Adrenal gland (tissue), 5 donors: ENCODE measurements at regions not wholly inside any gene's neighbourhood (a gene's known extent, or its start where the extent isn't known, plus 50 kb on each side); places are given as distances from the start of the nearest gene placed in this dataset.

ENCODE experiments used
- POLR2A ChIP-seq, 2 donors: fragments of 450-650 bp; IDR thresholded peaks; one replicate each; pipeline ENCODE4 v1.6.1; 2017; ENCODE audit warnings: antibody characterized with exemption in 2 of 2, mild to moderate bottlenecking in 2 of 2, moderate library complexity in 1 of 2
- TF ChIP-seq, protein P1 (sequence below), 6 experiments: fragments of 450-650 bp in 4 of 6; fragments of 200-600 bp in 2 of 6; sonication (generic) in 1 of 6; IDR thresholded peaks; 1 replicate in 5 of 6; 2 replicates in 1 of 6; pipeline versions ENCODE4 v1.5.1 to v1.8.0; 2016 to 2021; ENCODE audit warnings: antibody characterized with exemption in 6 of 6, mild to moderate bottlenecking in 2 of 6, moderate library complexity in 1 of 6
- donor health status: DM: no; HTN: no; CAD: no.

DNA sequence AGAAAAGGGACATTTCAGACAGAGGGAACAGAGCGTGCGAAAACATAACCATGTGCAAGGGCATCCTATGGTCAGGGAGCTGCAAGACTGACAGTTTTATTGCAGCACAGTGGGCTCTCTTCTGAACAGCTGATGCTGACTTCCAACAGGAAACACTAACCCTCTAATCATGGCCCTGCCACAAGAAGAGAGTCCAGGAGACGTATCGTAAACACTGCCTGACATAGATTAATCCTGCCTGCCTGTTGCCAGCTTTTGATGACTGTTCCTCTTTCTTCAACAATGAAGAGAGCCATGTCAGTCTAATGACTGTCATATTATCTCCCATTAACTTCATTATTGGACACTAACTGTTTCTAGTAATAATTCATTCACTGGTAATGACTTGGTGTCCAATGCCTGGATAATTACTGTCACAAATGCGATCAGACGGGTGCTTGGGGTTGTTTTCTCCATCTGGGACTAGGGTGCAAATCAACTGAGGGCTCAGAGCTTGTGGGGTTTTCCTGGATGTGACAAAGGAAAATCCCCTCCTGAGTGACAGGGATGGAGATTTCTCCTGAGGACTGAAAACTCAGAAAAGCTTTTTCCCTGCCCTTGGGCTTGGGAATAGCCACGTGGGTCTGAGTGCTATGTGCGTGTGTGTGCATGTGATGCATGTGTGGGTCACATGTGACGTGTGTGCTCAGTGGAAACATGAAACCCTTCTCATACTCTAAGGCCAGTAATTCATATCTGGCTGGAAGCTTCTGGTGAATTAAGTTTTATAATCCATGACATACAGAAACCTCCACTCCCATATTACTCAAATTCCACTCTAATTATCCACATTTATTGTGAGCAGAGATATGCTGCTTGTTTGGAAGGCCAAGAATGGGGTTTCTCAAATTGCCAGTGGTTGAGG, 144.0 kb upstream of the PLXNA2 start:
- TF ChIP-seq, protein P1, sequence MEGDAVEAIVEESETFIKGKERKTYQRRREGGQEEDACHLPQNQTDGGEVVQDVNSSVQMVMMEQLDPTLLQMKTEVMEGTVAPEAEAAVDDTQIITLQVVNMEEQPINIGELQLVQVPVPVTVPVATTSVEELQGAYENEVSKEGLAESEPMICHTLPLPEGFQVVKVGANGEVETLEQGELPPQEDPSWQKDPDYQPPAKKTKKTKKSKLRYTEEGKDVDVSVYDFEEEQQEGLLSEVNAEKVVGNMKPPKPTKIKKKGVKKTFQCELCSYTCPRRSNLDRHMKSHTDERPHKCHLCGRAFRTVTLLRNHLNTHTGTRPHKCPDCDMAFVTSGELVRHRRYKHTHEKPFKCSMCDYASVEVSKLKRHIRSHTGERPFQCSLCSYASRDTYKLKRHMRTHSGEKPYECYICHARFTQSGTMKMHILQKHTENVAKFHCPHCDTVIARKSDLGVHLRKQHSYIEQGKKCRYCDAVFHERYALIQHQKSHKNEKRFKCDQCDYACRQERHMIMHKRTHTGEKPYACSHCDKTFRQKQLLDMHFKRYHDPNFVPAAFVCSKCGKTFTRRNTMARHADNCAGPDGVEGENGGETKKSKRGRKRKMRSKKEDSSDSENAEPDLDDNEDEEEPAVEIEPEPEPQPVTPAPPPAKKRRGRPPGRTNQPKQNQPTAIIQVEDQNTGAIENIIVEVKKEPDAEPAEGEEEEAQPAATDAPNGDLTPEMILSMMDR (IDR thresholded peaks at IDR 0.05) = no peak
- TF ChIP-seq POLR2A (IDR thresholded peaks at IDR 0.05) = no peak
